ENCODE measurements at regions not wholly inside any gene's neighbourhood (a gene's known extent, or its start where the extent isn't known, plus 50 kb on each side); places are given as distances from the start of the nearest gene placed in this dataset.

GRCh38 chr1:91071838-91072237 lies 50.0 kb upstream of the ZNF644 start:
- H3K27me3 ChIP-seq (ENCODE audit: control insufficient read depth, insufficient read depth, low read length) = no peaks in the 10 kb centered on the region
- no peak overlapping the region for H3K4me3 ChIP-seq (ENCODE audit: low read depth, low read length)
- no peak for TF ChIP-seq CTCF (IDR thresholded peaks at IDR 0.05; ENCODE audit: insufficient read depth, low read length, poor library complexity, severe bottlenecking)
- H3K36me3 ChIP-seq (ENCODE audit: control insufficient read depth, insufficient read depth, low read length) = no peaks in the 10 kb centered on the region
- no peak for DNase-seq (ENCODE audit: low read depth)

Data from kidney epithelial cell (primary cell).